SK-N-SH treated with all-trans-retinoic acid at 6 μM for 48 hours (cell line): ENCODE measurements at regions not wholly inside any gene's neighbourhood (a gene's known extent, or its start where the extent isn't known, plus 50 kb on each side); places are given as distances from the start of the nearest gene placed in this dataset.

Experiments used
- ATAC-seq: fragments of 200-7000 bp; cut with Tn5 transposase; 3 replicates; pipeline ENCODE4 v1.9.1; 2020; ENCODE audit warnings: mild to moderate bottlenecking, moderate library complexity
- BACH2 ChIP-seq: fragments of 250-450 bp; sonication (Bioruptor Pico); IDR thresholded peaks from 2 replicates; pipeline ENCODE4 v1.9.0; 2021; ENCODE audit warnings: mild to moderate bottlenecking, borderline replicate concordance
- CSDC2 ChIP-seq: fragments of 250-450 bp; sonication (Bioruptor Pico); IDR thresholded peaks from 2 replicates; pipeline ENCODE4 v1.5.0; 2020; ENCODE audit warnings: mild to moderate bottlenecking, moderate library complexity
- ESRRG ChIP-seq: fragments of 250-450 bp; sonication (Bioruptor Pico); IDR thresholded peaks from 2 replicates; pipeline ENCODE4 v1.6.1; 2021; ENCODE audit warnings: mild to moderate bottlenecking
- GLIS3 ChIP-seq: fragments of 250-450 bp; sonication (Bioruptor Pico); IDR thresholded peaks from 2 replicates; pipeline ENCODE4 v1.5.0; 2020; ENCODE audit warnings: mild to moderate bottlenecking, moderate library complexity
- ISL1 ChIP-seq: fragments of 250-450 bp; sonication (Bioruptor Pico); IDR thresholded peaks from 2 replicates; pipeline ENCODE4 v2.1.2; 2022; ENCODE audit warnings: mild to moderate bottlenecking, moderate library complexity
- OSR1 ChIP-seq: fragments of 250-450 bp; sonication (Bioruptor Pico); IDR thresholded peaks from 2 replicates; pipeline ENCODE4 v1.8.0; 2022; ENCODE audit warnings: moderate library complexity, mild to moderate bottlenecking, inconsistent platforms
- POU6F1 ChIP-seq: fragments of 250-450 bp; sonication (Bioruptor Pico); IDR thresholded peaks from 2 replicates; pipeline ENCODE4 v1.8.0; 2021; ENCODE audit warnings: low read depth, mild to moderate bottlenecking, moderate library complexity, borderline replicate concordance
- PPARA ChIP-seq: fragments of 250-450 bp; sonication (Bioruptor Pico); IDR thresholded peaks from 2 replicates; pipeline ENCODE4 v1.5.0; 2020; ENCODE audit warnings: mild to moderate bottlenecking, borderline replicate concordance
- RARB ChIP-seq: fragments of 250-450 bp; sonication (Bioruptor Pico); IDR thresholded peaks from 2 replicates; pipeline ENCODE4 v1.8.0; 2021; ENCODE audit warnings: mild to moderate bottlenecking, moderate library complexity
- TCF4 ChIP-seq: fragments of 250-450 bp; sonication (Bioruptor Pico); IDR thresholded peaks from 2 replicates; pipeline ENCODE4 v1.8.0; 2021; ENCODE audit warnings: mild to moderate bottlenecking, moderate library complexity, borderline replicate concordance
- TOX ChIP-seq: fragments of 250-450 bp; sonication (Bioruptor Pico); IDR thresholded peaks from 2 replicates; pipeline ENCODE4 v1.8.0; 2021; ENCODE audit warnings: mild to moderate bottlenecking, moderate library complexity, borderline replicate concordance
- ZFP3 ChIP-seq: fragments of 250-450 bp; sonication (Bioruptor Pico); IDR thresholded peaks from 2 replicates; pipeline ENCODE4 v1.5.0; 2020; ENCODE audit warnings: mild to moderate bottlenecking, moderate library complexity
- ZFP30 ChIP-seq: fragments of 450-650 bp; formaldehyde crosslinking; IDR thresholded peaks from 2 replicates; pipeline ENCODE4 v1.5.0; 2022; ENCODE audit warnings: mild to moderate bottlenecking, moderate library complexity
- ZNF565 ChIP-seq: fragments of 450-650 bp; formaldehyde crosslinking; conservative IDR thresholded peaks from 2 replicates; pipeline ENCODE4 v1.5.0; 2020; ENCODE audit warnings: low read depth, mild to moderate bottlenecking, moderate library complexity
- ZNF70 ChIP-seq: fragments of 450-650 bp; formaldehyde crosslinking; IDR thresholded peaks from 2 replicates; pipeline ENCODE4 v1.5.0; 2020; ENCODE audit warnings: mild to moderate bottlenecking, moderate library complexity
- ZNF8 ChIP-seq: fragments of 450-650 bp; formaldehyde crosslinking; IDR thresholded peaks from 2 replicates; pipeline ENCODE4 v1.5.0; 2020; ENCODE audit warnings: mild to moderate bottlenecking, moderate library complexity
- TF ChIP-seq, protein P1 (sequence below): fragments of 250-450 bp; sonication (Bioruptor Pico); IDR thresholded peaks from 2 replicates; pipeline ENCODE4 v1.5.0; 2020; ENCODE audit warnings: mild to moderate bottlenecking, moderate library complexity
- TF ChIP-seq, protein P2 (sequence below): fragments of 250-450 bp; sonication (Bioruptor Pico); IDR thresholded peaks from 2 replicates; pipeline ENCODE4 v1.8.0; 2020; ENCODE audit warnings: mild to moderate bottlenecking, moderate library complexity, borderline replicate concordance
- TF ChIP-seq, protein P3 (sequence below): fragments of 250-450 bp; sonication (Bioruptor Pico); IDR thresholded peaks from 2 replicates; pipeline ENCODE4 v1.5.1; 2021; ENCODE audit warnings: mild to moderate bottlenecking, moderate library complexity

DNA sequence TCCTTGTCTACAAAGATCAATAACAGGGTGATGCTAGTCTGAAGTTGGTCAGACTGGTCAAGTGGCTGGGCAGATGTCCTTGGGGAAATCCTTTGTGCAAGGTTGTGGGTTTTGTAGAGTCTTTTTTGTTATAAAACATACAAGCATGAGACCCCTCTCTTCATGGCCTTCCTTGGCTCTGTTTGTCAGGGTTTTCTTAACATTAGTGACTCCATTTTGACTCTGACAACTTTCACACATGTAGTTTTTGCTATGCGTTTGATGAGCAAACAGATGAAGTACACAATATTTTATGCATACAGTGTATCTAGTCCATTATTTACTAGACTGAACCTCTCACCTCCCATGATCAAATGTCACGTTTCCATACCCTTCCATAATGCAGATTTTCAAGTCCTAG is 151.2 kb upstream of the KLF7 start (continued):
- TF ChIP-seq ZFP30 (CRISPR knock-in tag) (no peak), ZNF565 (CRISPR knock-in tag) (no peak), TOX (no peak)
- TF ChIP-seq, all 23 proteins: peak for 2

DNA sequence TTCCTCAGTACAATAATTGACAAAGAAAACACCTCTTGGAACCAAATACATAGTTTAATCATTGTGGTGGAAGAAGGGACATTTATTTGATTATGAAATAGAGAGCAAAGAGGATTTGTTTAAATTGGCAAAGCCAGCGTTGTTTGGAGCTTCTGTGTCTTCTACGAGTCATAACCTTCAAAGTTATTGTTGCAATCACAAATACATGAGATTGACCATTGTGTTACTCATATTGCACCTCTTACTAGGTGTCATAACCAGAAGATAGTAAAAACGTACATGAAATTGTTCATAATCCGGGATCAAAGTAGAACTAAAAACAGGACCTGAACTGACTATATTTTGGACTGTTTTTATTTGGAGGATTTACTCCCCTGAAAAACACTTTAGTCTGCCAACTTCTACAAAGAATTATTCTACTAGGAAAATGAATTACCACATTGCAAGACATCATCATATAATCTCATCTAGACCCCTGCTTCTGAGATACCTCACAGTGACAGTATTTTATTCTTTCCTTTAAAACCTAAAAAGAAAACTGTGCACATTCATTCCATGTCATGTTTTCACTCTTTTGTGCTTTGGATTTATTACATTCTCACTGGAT is 151.7 kb upstream of the KLF7 start:
- ATAC-seq, result no peak
- TF ChIP-seq ISL1 (CRISPR knock-in tag), result peak; percentile 46; the same call in 1 of the 2 replicates
- TF ChIP-seq, protein P1, sequence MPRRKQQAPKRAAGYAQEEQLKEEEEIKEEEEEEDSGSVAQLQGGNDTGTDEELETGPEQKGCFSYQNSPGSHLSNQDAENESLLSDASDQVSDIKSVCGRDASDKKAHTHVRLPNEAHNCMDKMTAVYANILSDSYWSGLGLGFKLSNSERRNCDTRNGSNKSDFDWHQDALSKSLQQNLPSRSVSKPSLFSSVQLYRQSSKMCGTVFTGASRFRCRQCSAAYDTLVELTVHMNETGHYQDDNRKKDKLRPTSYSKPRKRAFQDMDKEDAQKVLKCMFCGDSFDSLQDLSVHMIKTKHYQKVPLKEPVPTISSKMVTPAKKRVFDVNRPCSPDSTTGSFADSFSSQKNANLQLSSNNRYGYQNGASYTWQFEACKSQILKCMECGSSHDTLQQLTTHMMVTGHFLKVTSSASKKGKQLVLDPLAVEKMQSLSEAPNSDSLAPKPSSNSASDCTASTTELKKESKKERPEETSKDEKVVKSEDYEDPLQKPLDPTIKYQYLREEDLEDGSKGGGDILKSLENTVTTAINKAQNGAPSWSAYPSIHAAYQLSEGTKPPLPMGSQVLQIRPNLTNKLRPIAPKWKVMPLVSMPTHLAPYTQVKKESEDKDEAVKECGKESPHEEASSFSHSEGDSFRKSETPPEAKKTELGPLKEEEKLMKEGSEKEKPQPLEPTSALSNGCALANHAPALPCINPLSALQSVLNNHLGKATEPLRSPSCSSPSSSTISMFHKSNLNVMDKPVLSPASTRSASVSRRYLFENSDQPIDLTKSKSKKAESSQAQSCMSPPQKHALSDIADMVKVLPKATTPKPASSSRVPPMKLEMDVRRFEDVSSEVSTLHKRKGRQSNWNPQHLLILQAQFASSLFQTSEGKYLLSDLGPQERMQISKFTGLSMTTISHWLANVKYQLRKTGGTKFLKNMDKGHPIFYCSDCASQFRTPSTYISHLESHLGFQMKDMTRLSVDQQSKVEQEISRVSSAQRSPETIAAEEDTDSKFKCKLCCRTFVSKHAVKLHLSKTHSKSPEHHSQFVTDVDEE (CRISPR knock-in tag), result no peak
- TF ChIP-seq, all 23 proteins: peak for 1

DNA sequence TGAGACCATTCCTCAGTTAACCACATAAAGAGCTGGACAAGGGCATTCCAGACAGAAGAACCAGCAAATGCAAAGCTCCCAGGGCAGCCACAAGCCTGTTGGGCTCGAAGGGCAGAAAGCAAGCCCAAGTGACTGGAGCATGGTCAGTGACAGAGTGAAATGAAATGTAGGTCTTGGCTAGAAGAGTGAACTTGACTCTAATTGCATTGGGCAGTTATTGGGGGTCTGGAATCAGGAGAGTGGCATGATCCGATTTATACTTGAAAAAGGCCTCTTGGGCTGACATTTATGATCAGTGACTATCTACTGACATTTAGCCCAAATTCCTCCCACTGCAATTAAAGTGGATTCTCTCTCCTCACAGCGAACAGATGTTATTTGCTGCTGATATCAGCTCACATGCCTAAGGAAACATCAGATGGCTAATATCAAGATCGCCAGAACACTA is 152.5 kb upstream of the KLF7 start:
- peak; percentile 54; the same call in 2 of the 3 replicates for ATAC-seq
- TF ChIP-seq ZFP30 (CRISPR knock-in tag) (no peak), ZFP3 (CRISPR knock-in tag) (no peak), RARB (no peak), ISL1 (CRISPR knock-in tag) (peak; percentile 72), GLIS3 (CRISPR knock-in tag) (no peak), CSDC2 (no peak), BACH2 (CRISPR knock-in tag) (no peak), ESRRG (CRISPR knock-in tag) (0 out of 2 replicates have a peak, but pooled peaks have one; percentile 5), ZNF8 (CRISPR knock-in tag) (no peak), TOX (no peak), OSR1 (no peak), POU6F1 (no peak), TCF4 (peak; percentile 40; the same call in 1 of the 2 replicates), ZNF70 (no peak), PPARA (CRISPR knock-in tag) (no peak)
- TF ChIP-seq, protein P2, sequence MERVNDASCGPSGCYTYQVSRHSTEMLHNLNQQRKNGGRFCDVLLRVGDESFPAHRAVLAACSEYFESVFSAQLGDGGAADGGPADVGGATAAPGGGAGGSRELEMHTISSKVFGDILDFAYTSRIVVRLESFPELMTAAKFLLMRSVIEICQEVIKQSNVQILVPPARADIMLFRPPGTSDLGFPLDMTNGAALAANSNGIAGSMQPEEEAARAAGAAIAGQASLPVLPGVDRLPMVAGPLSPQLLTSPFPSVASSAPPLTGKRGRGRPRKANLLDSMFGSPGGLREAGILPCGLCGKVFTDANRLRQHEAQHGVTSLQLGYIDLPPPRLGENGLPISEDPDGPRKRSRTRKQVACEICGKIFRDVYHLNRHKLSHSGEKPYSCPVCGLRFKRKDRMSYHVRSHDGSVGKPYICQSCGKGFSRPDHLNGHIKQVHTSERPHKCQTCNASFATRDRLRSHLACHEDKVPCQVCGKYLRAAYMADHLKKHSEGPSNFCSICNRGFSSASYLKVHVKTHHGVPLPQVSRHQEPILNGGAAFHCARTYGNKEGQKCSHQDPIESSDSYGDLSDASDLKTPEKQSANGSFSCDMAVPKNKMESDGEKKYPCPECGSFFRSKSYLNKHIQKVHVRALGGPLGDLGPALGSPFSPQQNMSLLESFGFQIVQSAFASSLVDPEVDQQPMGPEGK, result no peak
- TF ChIP-seq, protein P1 (CRISPR knock-in tag), result peak; percentile 94
- TF ChIP-seq, protein P3, sequence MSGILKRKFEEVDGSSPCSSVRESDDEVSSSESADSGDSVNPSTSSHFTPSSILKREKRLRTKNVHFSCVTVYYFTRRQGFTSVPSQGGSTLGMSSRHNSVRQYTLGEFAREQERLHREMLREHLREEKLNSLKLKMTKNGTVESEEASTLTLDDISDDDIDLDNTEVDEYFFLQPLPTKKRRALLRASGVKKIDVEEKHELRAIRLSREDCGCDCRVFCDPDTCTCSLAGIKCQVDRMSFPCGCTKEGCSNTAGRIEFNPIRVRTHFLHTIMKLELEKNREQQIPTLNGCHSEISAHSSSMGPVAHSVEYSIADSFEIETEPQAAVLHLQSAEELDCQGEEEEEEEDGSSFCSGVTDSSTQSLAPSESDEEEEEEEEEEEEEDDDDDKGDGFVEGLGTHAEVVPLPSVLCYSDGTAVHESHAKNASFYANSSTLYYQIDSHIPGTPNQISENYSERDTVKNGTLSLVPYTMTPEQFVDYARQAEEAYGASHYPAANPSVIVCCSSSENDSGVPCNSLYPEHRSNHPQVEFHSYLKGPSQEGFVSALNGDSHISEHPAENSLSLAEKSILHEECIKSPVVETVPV (CRISPR knock-in tag), result no peak
- TF ChIP-seq, all 23 proteins: peak for 4
